Pancreas (tissue), 10 donors: ENCODE measurements at regions not wholly inside any gene's neighbourhood (a gene's known extent, or its start where the extent isn't known, plus 50 kb on each side); places are given as distances from the start of the nearest gene placed in this dataset.
A peak's percentile ranks its signal among the peaks of the same experiment; 100 is the strongest.

Source experiments
- ATAC-seq, 4 donors: fragments of 200-7000 bp; cut with Tn5 transposase; one replicate each; pipeline versions ENCODE4 v1.8.0 to v1.9.1; 2020; ENCODE audit warnings: mild to moderate bottlenecking in 4 of 4, moderate library complexity in 4 of 4
- DNase-seq, 6 donors: peaks; one replicate each; pipeline ENCODE4 v3.0.0-alpha.2; 2020
- FAIRE-seq: peaks from 2 replicates; lab custom pipeline; 2012; peaks lifted over from hg19 to GRCh38; lab: Jason Lieb, UNC
- H3K27ac ChIP-seq, 4 donors: fragments of 200-600 bp; sonication (generic); 1 replicate in 3 of 4; 2 replicates in 1 of 4; pipeline versions ENCODE4 v1.5.0 to v1.8.0; 2020
- H3K27me3 ChIP-seq, 4 donors: fragments of 200-600 bp; one replicate each; pipeline ENCODE4 v1.8.0; 2021
- H3K36me3 ChIP-seq, 3 donors: fragments of 200-600 bp; sonication (generic) in 1 of 3; one replicate each; pipeline versions ENCODE4 v1.5.0 to v1.8.0; 2020 to 2021
- H3K4me1 ChIP-seq, 3 donors: fragments of 200-600 bp; one replicate each; pipeline ENCODE4 v1.8.0; 2021
- H3K4me3 ChIP-seq, 4 donors: fragments of 200-600 bp; sonication (generic) in 2 of 4; one replicate each; pipeline versions ENCODE4 v1.5.0 to v1.8.0; 2020 to 2021
- H3K9me3 ChIP-seq, 4 donors: fragments of 200-600 bp; one replicate each; pipeline ENCODE4 v1.8.0; 2021
- CTCF ChIP-seq, 4 donors: fragments of 200-600 bp; sonication (generic) in 3 of 4; IDR thresholded peaks; one replicate each; pipeline versions ENCODE4 v1.5.0 to v1.8.0; 2021; ENCODE audit warnings: antibody characterized with exemption in 4 of 4
- WGBS, 2 donors: extraction: QIAGEN DNeasy Blood & Tissue Kit; methylation state at CpG; one replicate each; pipeline ENCODE4 v1.1.7; 2013; 5-methylcytosine and 5-hydroxymethylcytosine counted together
- intact Hi-C, 3 donors: fragments of 100-400 bp; cut with DNase I; formaldehyde crosslinking; loops; one replicate each; pipeline versions ENCODE4 v1.11.1 to v1.14.2; 2022
- donor health status: healthy with polysubstance abuse.
- donor health status: DM: no; HTN: no; CAD: no; lungs with moderate emphysema.
- donor health status: DM: no; HTN: no; CAD: no.
- donor health status: control.
- donor health status: control.
- donor health status: Bipolar disorder and iron deficiency.
- donor health status: DM: yes; HTN: yes; CAD: no.
- donor health status: DM: no; HTN: no; CAD: no.
- donor health status: DM: no; HTN: no; CAD: no.
- donor health status: DM: yes; HTN: yes; CAD: no.

- H3K36me3 ChIP-seq = no peaks in the 10 kb centered on the region
- ATAC-seq (no peak), DNase-seq (no peak), FAIRE-seq (no peak)
- TF ChIP-seq CTCF (IDR thresholded peaks at IDR 0.05) = no peak
- intact Hi-C loops = no loop called here
- no peaks in the 10 kb centered on the region for H3K4me1 ChIP-seq
- H3K4me3 ChIP-seq = no peak overlapping the region
- 61 to 64% methylated on average over 2 of the region's 2 CpGs for WGBS, 2 donors
- no peaks in the 10 kb centered on the region for H3K27me3 ChIP-seq
- no peaks in the 10 kb centered on the region for H3K9me3 ChIP-seq
- H3K27ac ChIP-seq = no peak overlapping the region
Measured at GRCh38 chr1:5572794-5573193, 419.4 kb downstream of the NPHP4 start.

GRCh38 chr1:5571861-5572401 lies 420.3 kb downstream of the NPHP4 start:
- Histone ChIP-seq H3K4me1 (no peaks in the 10 kb centered on the region), H3K36me3 (no peaks in the 10 kb centered on the region), H3K27me3 (no peaks in the 10 kb centered on the region), H3K27ac (no peak overlapping the region), H3K4me3 (no peak overlapping the region), H3K9me3 (no peaks in the 10 kb centered on the region)
- FAIRE-seq (no peak), ATAC-seq (no peak), DNase-seq (no peak)
- intact Hi-C loops = no loop called here
- no peak for TF ChIP-seq CTCF (IDR thresholded peaks at IDR 0.05)
- 68 to 73% methylated on average over 11 of the region's 11 CpGs for WGBS, 2 donors

- H3K27me3 ChIP-seq = no peaks in the 10 kb centered on the region
- no peaks in the 10 kb centered on the region for H3K9me3 ChIP-seq
- intact Hi-C loops = no loop called here
- no peak for FAIRE-seq
- TF ChIP-seq CTCF (IDR thresholded peaks at IDR 0.05) = no peak
- no peaks in the 10 kb centered on the region for H3K36me3 ChIP-seq
- DNase-seq = no peak
- WGBS, 2 donors = 66 to 71% methylated on average over 5 of the region's 5 CpGs
- no peak overlapping the region for H3K4me3 ChIP-seq
- H3K27ac ChIP-seq = no peak overlapping the region
- H3K4me1 ChIP-seq = no peaks in the 10 kb centered on the region
- ATAC-seq = no peak
Measured at GRCh38 chr1:5571438-5571837, 420.8 kb downstream of the NPHP4 start.

- DNase-seq (no peak), ATAC-seq (peak in 1 of 4 donors; percentile 13), FAIRE-seq (no peak)
- Histone ChIP-seq H3K4me3 (no peak overlapping the region), H3K27me3 (no peaks in the 10 kb centered on the region), H3K27ac (no peak overlapping the region), H3K36me3 (no peaks in the 10 kb centered on the region), H3K4me1 (no peaks in the 10 kb centered on the region), H3K9me3 (no peaks in the 10 kb centered on the region)
- no peak for TF ChIP-seq CTCF (IDR thresholded peaks at IDR 0.05)
- intact Hi-C loops = no loop called here
- 15 to 21% methylated on average over 2 of the region's 2 CpGs for WGBS, 2 donors
Measured at GRCh38 chr1:5570931-5571330, 421.3 kb downstream of the NPHP4 start.

- Histone ChIP-seq H3K4me3 (no peak overlapping the region), H3K27ac (no peak overlapping the region), H3K4me1 (no peaks in the 10 kb centered on the region), H3K9me3 (no peaks in the 10 kb centered on the region), H3K27me3 (no peaks in the 10 kb centered on the region), H3K36me3 (no peaks in the 10 kb centered on the region)
- intact Hi-C loops = no loop called here
- no peak for TF ChIP-seq CTCF (IDR thresholded peaks at IDR 0.05)
- 52 to 66% methylated on average over 6 of the region's 6 CpGs for WGBS, 2 donors
- no peak for ATAC-seq
- no peak for FAIRE-seq
- no peak for DNase-seq
Measured at GRCh38 chr1:5568321-5568720, 423.9 kb downstream of the NPHP4 start.
